ENCODE measurements at regions not wholly inside any gene's neighbourhood (a gene's known extent, or its start where the extent isn't known, plus 50 kb on each side); places are given as distances from the start of the nearest gene placed in this dataset.

DNA sequence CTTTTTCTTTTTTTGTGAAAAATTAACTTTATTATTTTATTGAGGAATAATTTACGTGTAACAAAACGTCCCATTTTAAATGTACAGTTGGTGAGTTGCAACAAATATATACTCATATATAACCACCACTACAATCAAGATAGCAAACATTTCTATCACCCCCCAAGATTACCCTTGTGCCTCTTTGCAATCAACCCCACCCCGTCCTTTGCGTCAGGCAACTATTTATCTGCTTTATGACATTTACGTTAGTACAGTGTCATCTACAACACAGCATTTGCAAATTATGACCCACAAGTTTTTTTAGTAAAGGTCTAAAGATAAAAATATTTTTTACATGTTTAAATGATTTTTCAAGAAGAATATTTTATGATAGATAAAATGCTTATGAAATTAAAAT is 485.6 kb upstream of the SOX9 start:
- H4K20me1 ChIP-seq (ENCODE audit: insufficient read depth) = no peaks in the 10 kb centered on the region
- no peaks in the 10 kb centered on the region for H3K9me2 ChIP-seq (ENCODE audit: insufficient read depth)
- no peaks in the 10 kb centered on the region for H3K79me2 ChIP-seq (ENCODE audit: low read depth)
- ChIA-PET POLR2A (ENCODE audit: unreplicated experiment) (interaction anchor here (0.6 kb wide), 1 partner anchor 1673 kb away, joined by 3 read pairs; no protein-coding TSS in a partner anchor), CTCF (no interaction called here)
- H3K4me2 ChIP-seq = no peak overlapping the region
- intact Hi-C loops (cut with micrococcal nuclease; ENCODE audit: unreplicated experiment) = no loop called here
- TF ChIP-seq CTCF (conservative IDR thresholded peaks at IDR 0.05) (no peak), EZH2 (IDR thresholded peaks at IDR 0.05; ENCODE audit: low read depth) (no peak)
- no peaks in the 10 kb centered on the region for H3K27me3 ChIP-seq (ENCODE audit: insufficient read depth, low read depth)
- BruUV-seq (replicated peaks) = no TSS peak
- H3F3A ChIP-seq (ENCODE audit: insufficient read depth, low read depth) = peaks cover 33% of the 10 kb centered on the region
- no peak for DNase-seq
- H3K4me1 ChIP-seq (replicated peaks; ENCODE audit: insufficient read depth) = peaks cover 35% of the 10 kb centered on the region
- no peak overlapping the region for H3K4me3 ChIP-seq
- H3K9me3 ChIP-seq (ENCODE audit: insufficient read depth, low read depth) = peaks cover 7% of the 10 kb centered on the region; the same call in 1 of the 2 replicates
- no peak overlapping the region for H2AFZ ChIP-seq
- no peak overlapping the region for H3K27ac ChIP-seq
- no peaks in the 10 kb centered on the region for H3K36me3 ChIP-seq (ENCODE audit: low read depth)

GRCh38 chr17:71636644-71637043 is 484.2 kb upstream of the SOX9 start:
- H3K9me2 ChIP-seq (ENCODE audit: insufficient read depth) = no peaks in the 10 kb centered on the region
- H3K79me2 ChIP-seq (ENCODE audit: low read depth) = no peaks in the 10 kb centered on the region
- H3K4me2 ChIP-seq = no peak overlapping the region
- no peak for TF ChIP-seq CTCF (conservative IDR thresholded peaks at IDR 0.05)
- TF ChIP-seq EZH2 (IDR thresholded peaks at IDR 0.05; ENCODE audit: low read depth) = no peak
- POLR2A ChIA-PET (ENCODE audit: unreplicated experiment) = no interaction called here
- no TSS peak for BruUV-seq (replicated peaks)
- H3K36me3 ChIP-seq (ENCODE audit: low read depth) = no peaks in the 10 kb centered on the region
- H2AFZ ChIP-seq = no peak overlapping the region
- H3F3A ChIP-seq (ENCODE audit: insufficient read depth, low read depth) = peaks cover 28% of the 10 kb centered on the region
- H4K20me1 ChIP-seq (ENCODE audit: insufficient read depth) = no peaks in the 10 kb centered on the region
- DNase-seq = no peak
- H3K4me3 ChIP-seq = no peak overlapping the region
- intact Hi-C loops (cut with micrococcal nuclease; ENCODE audit: unreplicated experiment) = no loop called here
- H3K9me3 ChIP-seq (ENCODE audit: insufficient read depth, low read depth) = no peaks in the 10 kb centered on the region; the same call in 1 of the 2 replicates
- no peak overlapping the region for H3K27ac ChIP-seq
- peaks cover 29% of the 10 kb centered on the region for H3K4me1 ChIP-seq (replicated peaks; ENCODE audit: insufficient read depth)
- CTCF ChIA-PET = interaction anchor here (0.6 kb wide), 1 partner anchor 183 kb away, joined by 4 read pairs; no protein-coding TSS in a partner anchor
- no peaks in the 10 kb centered on the region for H3K27me3 ChIP-seq (ENCODE audit: insufficient read depth, low read depth)

- Histone ChIP-seq H3K36me3 (ENCODE audit: low read depth) (no peaks in the 10 kb centered on the region), H3K9me3 (ENCODE audit: insufficient read depth, low read depth) (no peaks in the 10 kb centered on the region; the same call in 1 of the 2 replicates), H3K9me2 (ENCODE audit: insufficient read depth) (no peaks in the 10 kb centered on the region), H3F3A (ENCODE audit: insufficient read depth, low read depth) (peaks cover 10% of the 10 kb centered on the region; the same call in 1 of the 2 replicates), H3K79me2 (ENCODE audit: low read depth) (no peaks in the 10 kb centered on the region), H3K4me2 (no peak overlapping the region), H4K20me1 (ENCODE audit: insufficient read depth) (no peaks in the 10 kb centered on the region), H3K4me1 (replicated peaks; ENCODE audit: insufficient read depth) (peaks cover 9% of the 10 kb centered on the region; the same call in 1 of the 2 replicates), H3K27ac (no peak overlapping the region), H2AFZ (no peak overlapping the region), H3K27me3 (ENCODE audit: insufficient read depth, low read depth) (no peaks in the 10 kb centered on the region), H3K4me3 (no peak overlapping the region)
- no peak for TF ChIP-seq CTCF (conservative IDR thresholded peaks at IDR 0.05)
- CTCF ChIA-PET = no interaction called here
- no TSS peak for BruUV-seq (replicated peaks)
- POLR2A ChIA-PET (ENCODE audit: unreplicated experiment) = interaction anchor here (0.5 kb wide), 1 partner anchor 884 kb away, joined by 5 read pairs; no protein-coding TSS in a partner anchor
- no peak for DNase-seq
- intact Hi-C loops (cut with micrococcal nuclease; ENCODE audit: unreplicated experiment) = no loop called here
Observed at GRCh38 chr17:71638668-71639067, 482.2 kb upstream of the SOX9 start.

Data from PC-9 (cell line).